Fibroblast of lung (primary cell): ENCODE measurements at regions not wholly inside any gene's neighbourhood (a gene's known extent, or its start where the extent isn't known, plus 50 kb on each side); places are given as distances from the start of the nearest gene placed in this dataset.

Source experiments
- CTCF ChIP-seq, 2 donors: IDR thresholded peaks in 1 of 2; conservative IDR thresholded peaks in 1 of 2; 1 replicate in 1 of 2; 2 replicates in 1 of 2; pipeline ENCODE4 v1.5.1; 2011 to 2012; ENCODE audit warnings: low read length in 2 of 2, control low read depth in 1 of 2, inconsistent platforms in 1 of 2, low read depth in 1 of 2, mild to moderate bottlenecking in 1 of 2
- EZH2 ChIP-seq: IDR thresholded peaks from 2 replicates; pipeline ENCODE4 v1.5.1; 2012; ENCODE audit warnings: low read length, control low read depth, mild to moderate bottlenecking; ENCODE audit errors: missing control alignments

GRCh38 chr9:106718936-106719335 is 144.0 kb upstream of the ZNF462 start:
- TF ChIP-seq CTCF (conservative IDR thresholded peaks at IDR 0.05 in 1 of 2, IDR thresholded peaks at IDR 0.05 in 1 of 2; ENCODE audit: low read depth in 1 of 2, low read length in 2 of 2) (no peak), EZH2 (no peak)
